Stimulated activated effector memory CD8-positive, alpha-beta T cell treated with anti-CD3 and anti-CD28 coated beads, Interleukin-12 subunit alpha, Interleukin-12 subunit beta, amount 100 ng/mL, for 72 hours (primary cell): ENCODE measurements at regions not wholly inside any gene's neighbourhood (a gene's known extent, or its start where the extent isn't known, plus 50 kb on each side); places are given as distances from the start of the nearest gene placed in this dataset.
"Not testable (repeated sequence)": the region's sequence is repeated elsewhere in the genome, so short reads cannot be mapped to it uniquely, and the experiment has no call there.

Source experiments
- ATAC-seq: fragments of 150-1000 bp; cut with Tn5 transposase; 2 replicates; pipeline ENCODE4 v1.10.0; 2021
- DNase-seq, 2 donors: peaks; one replicate each; pipeline ENCODE4 v3.0.0; 2021 to 2022; ENCODE audit warnings: low spot score in 2 of 2
- H3K27ac Mint-ChIP-seq: one replicate; pipeline ENCODE4 v1.8.0; 2022; ENCODE audit warnings: mild to moderate bottlenecking, mixed read lengths
- H3K36me3 Mint-ChIP-seq: one replicate; pipeline ENCODE4 v1.8.0; 2022; ENCODE audit warnings: mild to moderate bottlenecking, mixed read lengths
- H3K4me1 Mint-ChIP-seq: one replicate; pipeline ENCODE4 v1.8.0; 2022; ENCODE audit warnings: mixed read lengths
- H3K4me3 Mint-ChIP-seq: one replicate; pipeline ENCODE4 v1.8.0; 2022; ENCODE audit warnings: mild to moderate bottlenecking, mixed read lengths
- H3K9me3 Mint-ChIP-seq: one replicate; pipeline ENCODE4 v1.8.0; 2022; ENCODE audit warnings: mixed read lengths

- H3K4me3 Mint-ChIP-seq, result no peak overlapping the region
- no peak overlapping the region for H3K27ac Mint-ChIP-seq
- no peak for DNase-seq
- no peaks in the 10 kb centered on the region for H3K36me3 Mint-ChIP-seq
- peak; percentile 37 for ATAC-seq
- H3K4me1 Mint-ChIP-seq, result peaks cover 8% of the 10 kb centered on the region
- H3K9me3 Mint-ChIP-seq, result no peaks in the 10 kb centered on the region
Observed at GRCh38 chr3:155995525-155996370, 124.6 kb upstream of the KCNAB1 start.

DNA sequence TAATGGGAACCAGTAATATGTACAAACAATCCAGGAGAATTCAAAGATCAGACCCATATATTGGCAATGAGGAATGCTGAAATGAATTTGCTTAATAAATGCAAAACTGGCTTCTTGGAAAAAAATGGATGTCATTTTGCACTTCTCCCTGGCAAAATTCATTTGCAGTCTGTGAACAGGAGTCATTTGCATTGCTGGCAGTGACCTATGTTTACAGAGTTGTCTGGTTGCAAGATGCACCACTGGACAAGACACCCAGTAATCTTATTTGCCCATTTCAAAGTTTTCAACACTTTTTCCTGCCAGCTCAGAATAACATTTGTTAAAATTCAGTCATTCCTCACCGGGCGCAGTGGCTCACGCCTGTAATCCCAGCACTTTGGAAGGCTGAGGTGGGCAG is 123.5 kb upstream of the KCNAB1 start:
- Mint-ChIP-seq H3K9me3 (no peaks in the 10 kb centered on the region), H3K36me3 (no peaks in the 10 kb centered on the region), H3K4me3 (no peak overlapping the region), H3K27ac (no peak overlapping the region), H3K4me1 (peaks cover 8% of the 10 kb centered on the region)
- ATAC-seq (no peak), DNase-seq (no peak)

DNA sequence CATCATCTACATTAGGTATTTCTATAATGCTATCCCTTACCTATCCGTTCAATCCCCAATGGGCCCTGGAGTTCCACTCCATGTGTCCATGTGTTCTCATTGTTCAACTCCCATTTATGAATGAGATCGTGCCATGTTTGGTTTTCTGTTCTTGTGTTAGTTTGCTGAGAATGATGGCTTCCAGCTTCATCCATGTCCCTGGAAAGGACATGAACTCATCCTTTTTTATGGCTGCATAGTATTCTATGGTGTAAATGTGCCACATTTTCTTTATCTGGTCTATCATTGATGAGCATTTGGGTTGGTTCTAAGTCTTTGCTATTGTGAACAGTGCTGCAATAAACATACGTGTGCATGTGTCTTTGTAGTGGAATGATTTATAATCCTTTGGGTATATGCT is 122.2 kb upstream of the KCNAB1 start:
- not testable (repeated sequence) for H3K4me3 Mint-ChIP-seq, DNase-seq, H3K27ac Mint-ChIP-seq, H3K4me1 Mint-ChIP-seq, ATAC-seq, H3K9me3 Mint-ChIP-seq, H3K36me3 Mint-ChIP-seq

DNA sequence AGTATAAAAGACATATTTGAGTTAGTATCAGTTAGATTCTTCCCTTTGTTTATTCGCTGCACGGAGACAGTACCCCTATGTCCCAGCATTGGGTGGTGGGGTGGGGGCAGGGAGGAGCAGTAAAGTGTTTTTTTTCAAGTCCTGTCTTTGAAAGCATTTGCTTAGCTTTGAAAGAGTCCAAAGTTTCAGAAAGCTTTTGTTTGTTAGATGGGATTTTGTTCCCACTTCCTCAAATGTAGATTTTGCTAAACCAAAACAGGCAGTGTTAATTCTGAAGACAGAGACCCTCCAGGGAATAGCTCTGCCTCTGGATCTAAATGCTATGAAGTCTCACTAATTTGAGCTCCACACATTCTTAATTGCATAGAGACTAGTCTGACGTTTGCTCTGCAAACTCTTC is 114.6 kb upstream of the KCNAB1 start:
- DNase-seq, result no peak
- H3K9me3 Mint-ChIP-seq, result no peaks in the 10 kb centered on the region
- no peak for ATAC-seq
- H3K36me3 Mint-ChIP-seq, result no peaks in the 10 kb centered on the region
- no peak overlapping the region for H3K4me3 Mint-ChIP-seq
- no peaks in the 10 kb centered on the region for H3K4me1 Mint-ChIP-seq
- H3K27ac Mint-ChIP-seq, result no peak overlapping the region

GRCh38 chr3:156010829-156011228 is 109.5 kb upstream of the KCNAB1 start:
- ATAC-seq, result no peak
- Mint-ChIP-seq H3K9me3 (no peaks in the 10 kb centered on the region), H3K4me1 (no peaks in the 10 kb centered on the region), H3K27ac (no peak overlapping the region), H3K36me3 (no peaks in the 10 kb centered on the region), H3K4me3 (no peak overlapping the region)
- no peak for DNase-seq

DNA sequence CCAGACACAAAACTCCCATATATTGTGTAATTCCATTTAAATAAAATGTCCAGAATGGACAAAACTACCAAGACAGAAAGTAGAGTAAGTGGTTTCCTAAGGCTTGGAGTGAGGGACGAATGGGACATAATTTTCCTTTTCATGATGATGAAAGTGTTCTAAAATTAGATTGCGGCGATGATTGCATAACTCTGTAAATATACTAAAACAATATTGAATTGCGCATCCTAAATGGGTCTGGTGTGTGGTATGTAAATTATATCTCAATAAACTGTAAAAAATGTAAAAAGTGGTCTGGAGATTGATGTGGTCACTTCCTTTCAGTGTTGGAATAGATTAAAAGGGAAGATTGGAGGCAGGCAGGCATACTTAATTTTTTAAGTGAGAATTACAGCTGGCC is 105.9 kb upstream of the KCNAB1 start:
- no peak for ATAC-seq
- Mint-ChIP-seq H3K9me3 (no peaks in the 10 kb centered on the region), H3K4me3 (no peak overlapping the region), H3K27ac (no peak overlapping the region), H3K4me1 (no peaks in the 10 kb centered on the region), H3K36me3 (no peaks in the 10 kb centered on the region)
- DNase-seq, result no peak

GRCh38 chr3:156016902-156017301 is 103.5 kb upstream of the KCNAB1 start:
- Mint-ChIP-seq H3K4me1 (no peaks in the 10 kb centered on the region), H3K9me3 (no peaks in the 10 kb centered on the region), H3K27ac (no peak overlapping the region), H3K4me3 (no peak overlapping the region), H3K36me3 (no peaks in the 10 kb centered on the region)
- ATAC-seq (no peak), DNase-seq (no peak)

DNA sequence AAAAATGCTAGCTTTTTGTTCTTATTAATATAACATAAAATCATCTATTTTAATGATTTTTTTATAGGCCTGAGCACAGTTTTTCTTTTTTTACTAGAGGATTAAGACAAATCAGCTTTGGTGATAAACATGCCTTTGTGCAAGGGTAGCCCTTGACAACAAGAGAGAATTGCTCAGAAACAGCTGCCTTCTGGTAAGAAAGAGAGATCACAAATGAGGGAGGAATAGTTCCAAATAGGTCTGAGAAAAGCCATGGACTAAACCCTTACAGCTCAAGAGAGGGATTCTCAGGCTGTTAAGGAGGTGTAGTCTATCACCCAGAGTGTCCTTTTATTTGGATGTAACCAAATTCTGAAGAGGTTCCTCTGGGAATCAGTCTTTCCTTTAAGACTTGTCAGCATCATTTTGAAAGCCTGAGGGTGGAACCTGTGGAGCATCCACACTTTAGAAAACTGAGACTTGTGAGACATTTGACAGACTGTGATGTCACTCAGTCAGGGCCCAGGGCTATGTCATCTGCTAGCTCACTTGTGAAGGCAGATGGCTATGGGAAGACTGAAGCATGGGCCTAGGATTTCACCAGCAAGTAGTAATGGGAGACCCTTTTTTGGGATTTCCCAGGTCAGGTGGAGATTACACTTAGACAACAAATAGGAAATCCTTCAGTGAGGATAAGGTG is 102.9 kb upstream of the KCNAB1 start:
- Mint-ChIP-seq H3K4me1 (no peaks in the 10 kb centered on the region), H3K36me3 (no peaks in the 10 kb centered on the region), H3K9me3 (no peaks in the 10 kb centered on the region), H3K27ac (no peak overlapping the region), H3K4me3 (no peak overlapping the region)
- DNase-seq (no peak), ATAC-seq (no peak)

DNA sequence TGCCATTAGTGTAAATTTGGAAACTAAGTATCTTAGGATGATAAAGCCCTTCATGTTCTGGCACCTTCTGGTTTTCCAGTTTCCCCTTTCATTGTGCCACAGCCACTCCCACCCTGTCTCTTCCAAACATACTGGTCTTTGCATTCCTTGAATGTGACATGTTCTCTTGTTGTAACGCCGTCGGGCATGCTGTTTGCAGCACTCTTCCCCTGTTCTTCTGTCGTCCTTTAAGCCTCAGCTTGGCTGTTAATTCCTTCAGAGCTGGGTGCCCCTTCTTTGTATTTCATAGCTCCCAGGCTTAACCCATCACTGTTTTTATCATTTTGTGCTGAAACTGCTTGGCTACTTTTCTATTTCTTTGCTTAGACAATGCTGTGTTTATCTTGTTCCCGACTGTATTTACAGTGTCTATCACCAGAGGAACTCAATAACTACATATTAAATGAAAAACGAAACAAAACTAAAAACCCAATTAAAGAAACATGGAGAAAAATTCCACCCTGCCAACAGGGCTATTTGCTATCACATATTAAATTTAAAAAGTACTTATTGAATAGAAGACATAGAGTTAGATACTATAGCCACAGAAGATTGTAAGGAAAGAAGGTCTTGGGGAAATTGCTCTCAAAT is 95.4 kb upstream of the KCNAB1 start:
- Mint-ChIP-seq H3K4me1 (no peaks in the 10 kb centered on the region), H3K36me3 (no peaks in the 10 kb centered on the region), H3K4me3 (no peak overlapping the region), H3K27ac (no peak overlapping the region), H3K9me3 (no peaks in the 10 kb centered on the region)
- DNase-seq (no peak), ATAC-seq (no peak)

- Mint-ChIP-seq H3K4me1 (no peaks in the 10 kb centered on the region), H3K9me3 (no peaks in the 10 kb centered on the region), H3K36me3 (no peaks in the 10 kb centered on the region), H3K27ac (no peak overlapping the region), H3K4me3 (no peak overlapping the region)
- DNase-seq (no peak), ATAC-seq (no peak)
Observed at GRCh38 chr3:156029208-156029607, 91.2 kb upstream of the KCNAB1 start.

DNA sequence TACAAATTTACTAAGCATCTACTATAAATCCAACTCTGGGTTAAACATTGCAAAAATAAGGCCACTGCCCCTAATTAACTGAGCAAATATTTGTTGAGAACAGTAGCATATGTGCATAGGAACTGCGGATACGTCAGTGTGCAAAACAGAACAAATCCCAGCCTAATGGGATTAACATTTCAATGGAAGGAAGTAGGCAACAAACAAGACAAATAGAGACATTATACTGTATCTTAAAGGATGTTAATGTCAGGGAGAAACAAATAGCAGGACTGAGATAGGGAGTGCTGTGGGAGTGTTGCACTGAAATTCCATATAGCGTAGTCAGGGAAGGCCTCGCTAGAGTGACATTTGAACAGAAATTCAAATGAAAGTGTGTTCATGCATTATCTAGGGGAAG is 89.7 kb upstream of the KCNAB1 start:
- DNase-seq (no peak), ATAC-seq (no peak)
- Mint-ChIP-seq H3K4me3 (no peak overlapping the region), H3K4me1 (no peaks in the 10 kb centered on the region), H3K36me3 (no peaks in the 10 kb centered on the region), H3K27ac (no peak overlapping the region), H3K9me3 (no peaks in the 10 kb centered on the region)

DNA sequence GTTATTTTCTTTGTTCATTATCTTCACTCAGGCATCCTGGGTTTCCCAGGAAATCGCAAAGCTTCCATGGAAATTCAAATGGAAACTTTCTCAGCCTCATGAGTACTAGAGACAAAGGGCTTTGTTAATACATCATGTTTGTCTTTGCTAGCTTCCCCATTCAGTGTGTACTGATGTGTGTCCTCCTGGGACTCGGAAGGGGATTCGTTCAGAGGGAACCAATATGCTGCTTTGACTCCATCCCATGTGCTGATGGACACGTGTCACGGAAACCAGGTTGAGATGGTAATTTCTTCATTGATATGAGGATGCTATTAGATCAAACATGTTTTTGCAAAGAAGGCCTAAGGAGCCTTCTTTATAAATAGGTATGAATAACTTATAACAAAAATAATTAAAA is 87.0 kb upstream of the KCNAB1 start:
- no peaks in the 10 kb centered on the region for H3K36me3 Mint-ChIP-seq
- no peak overlapping the region for H3K4me3 Mint-ChIP-seq
- ATAC-seq, result no peak
- no peaks in the 10 kb centered on the region for H3K9me3 Mint-ChIP-seq
- no peak for DNase-seq
- H3K27ac Mint-ChIP-seq, result no peak overlapping the region
- H3K4me1 Mint-ChIP-seq, result no peaks in the 10 kb centered on the region

DNA sequence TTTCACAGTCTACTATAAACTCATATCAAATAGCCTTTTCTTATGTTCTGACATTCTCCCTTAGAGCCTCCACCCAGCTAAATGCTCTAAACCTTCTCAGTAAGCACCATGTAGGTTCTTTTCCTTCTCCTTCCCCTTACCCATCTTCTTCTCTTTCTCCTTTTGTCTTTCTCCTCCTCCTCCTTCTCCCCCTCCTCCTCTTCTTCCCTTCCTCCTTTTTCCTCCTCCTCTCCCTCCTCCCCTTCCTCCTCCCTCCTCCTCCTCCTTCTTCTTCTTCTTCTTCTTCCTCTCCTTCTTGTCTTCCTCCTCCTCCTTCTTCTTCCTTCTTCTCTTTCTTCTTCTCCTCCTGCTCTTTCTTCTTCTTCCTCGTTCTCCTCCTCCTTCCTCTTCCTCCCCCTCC is 85.2 kb upstream of the KCNAB1 start:
- DNase-seq (no peak), ATAC-seq (no peak)
- H3K9me3 Mint-ChIP-seq, result no peaks in the 10 kb centered on the region
- H3K27ac Mint-ChIP-seq, result no peak overlapping the region
- H3K4me3 Mint-ChIP-seq, result no peak overlapping the region
- H3K36me3 Mint-ChIP-seq, result no peaks in the 10 kb centered on the region
- H3K4me1 Mint-ChIP-seq, result no peaks in the 10 kb centered on the region

DNA sequence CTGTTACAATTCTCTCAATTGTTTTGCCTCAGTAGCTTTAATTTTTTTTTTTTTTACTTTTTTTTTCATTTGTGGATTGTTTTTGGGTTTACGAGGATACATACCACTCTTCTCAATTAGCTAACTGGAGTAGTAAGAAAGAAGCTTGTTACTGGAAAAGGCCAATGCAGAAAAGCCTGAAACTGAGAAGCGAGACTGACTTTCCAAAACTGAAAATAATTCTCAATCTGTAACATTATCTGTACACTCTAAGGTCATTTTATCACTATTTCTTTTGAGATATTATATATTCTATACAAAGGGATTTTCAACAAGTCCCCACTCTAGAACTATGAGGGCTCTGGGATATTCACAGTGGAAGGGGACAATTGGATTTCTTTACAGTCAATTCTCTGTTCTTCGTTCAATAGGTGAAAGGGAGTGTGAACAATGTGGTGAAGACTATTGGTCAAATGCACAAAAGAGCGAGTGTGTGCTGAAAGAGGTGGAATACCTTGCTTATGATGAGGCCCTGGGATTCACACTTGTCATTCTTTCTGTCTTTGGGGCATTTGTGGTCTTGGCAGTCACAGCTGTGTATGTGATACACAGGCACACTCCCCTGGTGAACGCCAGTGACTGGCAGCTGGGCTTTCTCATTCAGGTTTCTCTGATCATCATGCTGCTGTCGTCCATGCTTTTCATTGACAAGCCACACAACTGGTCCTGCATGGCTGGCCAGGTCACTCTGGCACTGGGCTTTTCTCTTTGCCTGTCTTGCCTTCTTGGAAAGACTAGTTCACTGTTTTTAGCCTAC is 83.9 kb upstream of the KCNAB1 start:
- no peak overlapping the region for H3K27ac Mint-ChIP-seq
- H3K4me3 Mint-ChIP-seq, result no peak overlapping the region

DNA sequence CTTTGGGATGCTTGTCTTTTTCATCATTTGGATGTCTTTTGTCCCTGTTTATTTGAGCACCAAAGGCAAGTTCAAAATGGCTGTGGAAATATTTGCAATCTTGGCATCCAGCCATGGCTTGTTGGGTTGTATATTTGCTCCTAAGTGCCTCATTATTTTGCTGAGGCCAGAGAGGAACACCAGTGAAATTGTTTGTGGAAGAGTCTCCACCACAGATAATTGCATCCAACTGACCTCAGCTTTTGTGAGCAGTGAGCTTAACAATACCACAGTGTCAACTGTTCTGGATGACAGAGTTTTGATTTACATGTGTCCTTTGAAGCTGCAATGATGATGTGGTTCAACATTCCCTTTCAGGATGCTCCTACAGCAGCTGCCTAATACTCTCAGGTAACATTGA is 83.0 kb upstream of the KCNAB1 start:
- ATAC-seq (no peak), DNase-seq (no peak)
- H3K9me3 Mint-ChIP-seq, result no peaks in the 10 kb centered on the region
- no peak overlapping the region for H3K4me3 Mint-ChIP-seq
- H3K4me1 Mint-ChIP-seq, result no peaks in the 10 kb centered on the region
- H3K27ac Mint-ChIP-seq, result no peak overlapping the region
- H3K36me3 Mint-ChIP-seq, result no peaks in the 10 kb centered on the region

More for the DNA sequence above, 83.9 kb upstream of the KCNAB1 start:
- Mint-ChIP-seq H3K9me3 (no peaks in the 10 kb centered on the region), H3K36me3 (no peaks in the 10 kb centered on the region), H3K4me1 (no peaks in the 10 kb centered on the region)
- DNase-seq (no peak), ATAC-seq (peak; percentile 31)
